Heart left ventricle (tissue), 16 donors: ENCODE measurements at regions not wholly inside any gene's neighbourhood (a gene's known extent, or its start where the extent isn't known, plus 50 kb on each side); places are given as distances from the start of the nearest gene placed in this dataset.

ENCODE experiments used
- ATAC-seq, 4 donors: fragments of 200-7000 bp; cut with Tn5 transposase; one replicate each; pipeline ENCODE4 v1.9.1; 2020 to 2022; ENCODE audit warnings: moderate library complexity in 4 of 4, mild to moderate bottlenecking in 3 of 4, moderate number of reproducible peaks in 1 of 4
- DNase-seq, 5 donors: peaks; one replicate each; pipeline ENCODE4 v3.0.0-alpha.2; 2020
- H3K27ac ChIP-seq, 12 donors: fragments of 200-600 bp; sonication (generic) in 4 of 12; one replicate each; pipeline versions ENCODE4 v1.5.0 to v1.8.0; 2016 to 2022; ENCODE audit warnings: mild to moderate bottlenecking in 2 of 12
- H3K27me3 ChIP-seq, 9 donors: fragments of 200-600 bp; sonication (generic) in 2 of 9; one replicate each; pipeline versions ENCODE4 v1.5.1 to v1.8.0; 2016 to 2022; ENCODE audit warnings: mild to moderate bottlenecking in 3 of 9
- H3K36me3 ChIP-seq, 9 donors: fragments of 200-600 bp; sonication (generic) in 2 of 9; one replicate each; pipeline versions ENCODE4 v1.5.0 to v1.8.0; 2018 to 2022; ENCODE audit warnings: mild to moderate bottlenecking in 2 of 9
- H3K4me1 ChIP-seq, 12 donors: fragments of 200-600 bp; sonication (generic) in 4 of 12; one replicate each; pipeline versions ENCODE4 v1.5.0 to v1.8.0; 2016 to 2022; ENCODE audit warnings: mild to moderate bottlenecking in 3 of 12
- H3K4me3 ChIP-seq, 12 donors: fragments of 200-600 bp; sonication (generic) in 4 of 12; one replicate each; pipeline versions ENCODE4 v1.5.0 to v1.8.0; 2017 to 2022; ENCODE audit warnings: mild to moderate bottlenecking in 9 of 12, moderate library complexity in 4 of 12
- H3K9me3 ChIP-seq, 12 donors: fragments of 200-600 bp; sonication (generic) in 4 of 12; one replicate each; pipeline versions ENCODE4 v1.5.0 to v1.8.0; 2016 to 2022; ENCODE audit warnings: mild to moderate bottlenecking in 1 of 12
- CTCF ChIP-seq, 12 donors: fragments of 200-600 bp; sonication (generic) in 4 of 12; IDR thresholded peaks; one replicate each; pipeline versions ENCODE4 v1.5.0 to v1.8.0; 2018 to 2022; ENCODE audit warnings: antibody characterized with exemption in 12 of 12, mild to moderate bottlenecking in 5 of 12
- POLR2A ChIP-seq, 2 donors: fragments of 450-650 bp; IDR thresholded peaks; one replicate each; pipeline ENCODE4 v1.6.1; 2017; ENCODE audit warnings: antibody characterized with exemption in 2 of 2, mild to moderate bottlenecking in 2 of 2, moderate library complexity in 2 of 2
- WGBS, 4 donors: extraction: QIAGEN DNeasy Blood & Tissue Kit in 2 of 4; methylation state at CpG; one replicate each; pipeline versions ENCODE4 v1.1.5 to v1.1.7; 2013 to 2018; 5-methylcytosine and 5-hydroxymethylcytosine counted together
- intact Hi-C, 10 donors: fragments of 100-400 bp; cut with DNase I; formaldehyde crosslinking; loops; one replicate each; pipeline versions ENCODE4 v1.11.1 to v1.14.2; 2022
- donor health status: ischemic (EF 13 %, LVEDD 7.1; RV severe dilation, severe dysfunction).
- donor health status: healthy with polysubstance abuse.
- donor health status: DM: no; HTN: yes; CAD: no.
- donor health status: DM: no; HTN: no; CAD: no.
- donor health status: ischemic (EF 25% LVEDD 6.9; RV normal size, moderate dysfunction).
- donor health status: ischemic (EF 25% LVEDD 5.7; RV mildly dilated, moderate dysfunction).
- donor health status: healthy.
- donor health status: DM: yes; HTN: yes; CAD: no.
- donor health status: ischemic (EF 35%, LVEDD 5.7; RV mildly dilated, moderate dysfunction).
- donor health status: nonischemic (EF 11% LVEDD 7.7; RV severe dilation, severe dysfunction).
- donor health status: DM: yes; HTN: yes; CAD: no.
- donor health status: PGD.
- donor health status: ischemic (EF 29% LVEDD 5.4; RV normal size, mild dysfunction).
- donor health status: nonischemic (EF 23%, LVEDD 6.1; RV moderate dilation, normal function).

DNA sequence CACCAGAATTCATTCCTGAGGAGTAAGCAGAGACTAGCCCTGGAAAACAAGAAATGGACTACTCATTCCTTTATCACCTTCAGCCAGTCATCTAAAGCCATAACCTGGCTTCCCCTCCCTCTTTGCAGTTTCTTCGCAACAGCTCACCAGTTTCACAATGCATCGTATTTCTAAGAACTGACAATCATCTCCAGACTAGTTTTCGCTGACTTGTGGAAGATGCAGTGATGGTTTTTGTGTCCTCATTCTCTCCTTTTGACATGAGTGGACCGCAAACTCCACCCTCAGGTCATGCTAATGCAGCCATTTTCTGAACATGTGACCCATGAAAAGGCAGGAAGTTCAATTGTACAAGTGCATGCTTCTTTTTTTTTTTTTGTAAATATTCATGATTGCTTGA is 1203.5 kb downstream of the PCDH7 start:
- ATAC-seq (no peak), DNase-seq (no peak)
- H3K4me1 ChIP-seq = no peaks in the 10 kb centered on the region
- no peak for TF ChIP-seq POLR2A (IDR thresholded peaks at IDR 0.05)
- no peak for TF ChIP-seq CTCF (IDR thresholded peaks at IDR 0.05)
- H3K27me3 ChIP-seq = no peaks in the 10 kb centered on the region
- H3K27ac ChIP-seq = no peak overlapping the region
- H3K9me3 ChIP-seq = peaks cover 0 to 10% (median 0%) of the 10 kb centered on the region in 12 donors
- intact Hi-C loops = no loop called here
- no peak overlapping the region for H3K4me3 ChIP-seq
- H3K36me3 ChIP-seq = no peaks in the 10 kb centered on the region
- 91 to 93% (median 92%) methylated on average over 4 of the region's 4 CpGs for WGBS, 4 donors

DNA sequence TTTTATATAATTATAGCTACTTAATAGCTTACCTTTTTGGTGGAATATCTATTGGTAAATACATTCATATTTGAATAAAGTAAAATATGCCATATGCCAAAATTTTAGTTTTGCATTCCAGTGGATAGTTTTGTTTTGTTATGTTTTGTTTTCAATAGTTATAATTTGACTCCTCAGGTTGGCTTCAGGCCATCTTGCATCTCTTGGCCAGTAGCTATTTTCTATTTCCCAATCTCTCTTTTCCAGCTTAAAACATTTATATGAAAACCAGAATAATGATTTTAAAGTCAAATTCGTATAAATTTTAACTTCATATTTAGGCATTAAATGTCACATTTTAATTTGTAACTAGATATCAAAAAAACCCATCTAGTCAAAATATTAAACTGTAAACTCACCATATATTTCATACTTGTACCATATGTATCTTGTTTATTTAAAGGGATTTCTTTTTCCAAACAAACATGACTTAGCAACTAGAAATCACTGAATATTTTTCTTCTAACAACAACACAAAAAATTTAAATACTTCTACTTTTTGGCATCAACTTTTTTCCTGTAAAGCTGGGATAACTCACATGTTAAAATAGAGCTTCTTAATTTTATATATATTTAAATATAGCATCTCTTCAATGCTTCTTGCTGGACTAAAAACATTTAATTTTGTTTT is 1209.6 kb downstream of the PCDH7 start:
- Histone ChIP-seq H3K27me3 (no peaks in the 10 kb centered on the region), H3K27ac (no peak overlapping the region), H3K36me3 (no peaks in the 10 kb centered on the region), H3K4me1 (no peaks in the 10 kb centered on the region), H3K4me3 (no peak overlapping the region), H3K9me3 (peaks cover 0 to 14% (median 0%) of the 10 kb centered on the region in 12 donors)
- intact Hi-C loops = no loop called here
- 50 to 60% (median 55%) methylated on average over 1 of the region's 1 CpG for WGBS, 4 donors
- ATAC-seq (no peak), DNase-seq (no peak)
- TF ChIP-seq POLR2A (IDR thresholded peaks at IDR 0.05) (no peak), CTCF (IDR thresholded peaks at IDR 0.05) (no peak)

DNA sequence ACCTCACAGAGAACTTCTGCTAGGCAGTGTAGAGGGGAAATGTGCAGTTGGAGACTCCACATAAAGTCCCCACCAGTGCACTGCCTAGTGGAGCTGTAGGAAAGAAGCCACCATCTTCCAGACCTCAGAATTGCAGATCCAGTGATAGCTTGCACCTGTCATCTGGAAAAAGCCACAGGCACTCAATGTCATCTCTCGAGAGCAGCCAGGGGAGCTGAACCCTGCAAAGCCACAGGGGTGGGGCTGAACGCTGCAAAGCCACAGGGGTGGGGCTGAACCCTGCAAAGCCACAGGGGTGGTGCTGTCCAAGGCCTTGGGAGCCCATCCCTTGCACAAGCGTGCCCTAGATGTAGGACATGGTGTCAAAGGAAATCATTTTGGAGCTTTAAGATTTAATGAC is 1226.3 kb downstream of the PCDH7 start:
- TF ChIP-seq CTCF (IDR thresholded peaks at IDR 0.05) (no peak), POLR2A (IDR thresholded peaks at IDR 0.05) (no peak)
- Histone ChIP-seq H3K4me3 (no peak overlapping the region), H3K36me3 (no peaks in the 10 kb centered on the region), H3K9me3 (no peaks in the 10 kb centered on the region), H3K27me3 (no peaks in the 10 kb centered on the region), H3K27ac (no peak overlapping the region), H3K4me1 (no peaks in the 10 kb centered on the region)
- DNase-seq (no peak), ATAC-seq (no peak)
- WGBS, 4 donors = 0 to 53% (median 37%) methylated on average over 1 to 3 of the region's 3 CpGs
- intact Hi-C loops = no loop called here

- Histone ChIP-seq H3K27me3 (no peaks in the 10 kb centered on the region), H3K36me3 (no peaks in the 10 kb centered on the region), H3K4me3 (no peak overlapping the region), H3K9me3 (no peaks in the 10 kb centered on the region), H3K27ac (no peak overlapping the region), H3K4me1 (no peaks in the 10 kb centered on the region)
- DNase-seq (no peak), ATAC-seq (no peak)
- TF ChIP-seq CTCF (IDR thresholded peaks at IDR 0.05) (no peak), POLR2A (IDR thresholded peaks at IDR 0.05) (no peak)
- WGBS, 4 donors = 50 to 58% (median 57%) methylated on average over 1 of the region's 1 CpG
- intact Hi-C loops = no loop called here
Observed at GRCh38 chr4:31947101-31947500, 1226.9 kb downstream of the PCDH7 start.
